Tibial artery (tissue), 4 donors: ENCODE measurements at regions not wholly inside any gene's neighbourhood (a gene's known extent, or its start where the extent isn't known, plus 50 kb on each side); places are given as distances from the start of the nearest gene placed in this dataset.

ENCODE experiments used
- DNase-seq, 2 donors: peaks; one replicate each; pipeline ENCODE4 v3.0.0-alpha.2; 2019
- H3K27ac ChIP-seq, 2 donors: fragments of 200-600 bp; sonication (generic) in 1 of 2; 1 replicate in 1 of 2; 2 replicates in 1 of 2; pipeline ENCODE4 v1.5.1; 2018 to 2019; ENCODE audit warnings: mild to moderate bottlenecking in 1 of 2
- H3K27me3 ChIP-seq, 2 donors: fragments of 200-600 bp; sonication (generic) in 1 of 2; one replicate each; pipeline versions ENCODE4 v1.5.1 to v1.6.0; 2016 to 2019
- H3K36me3 ChIP-seq, 3 donors: fragments of 200-600 bp; sonication (generic) in 2 of 3; one replicate each; pipeline ENCODE4 v1.5.1; 2016 to 2019; ENCODE audit warnings: mild to moderate bottlenecking in 2 of 3
- H3K4me1 ChIP-seq, 4 donors: fragments of 200-600 bp; sonication (generic) in 2 of 4; 1 replicate in 3 of 4; 2 replicates in 1 of 4; pipeline ENCODE4 v1.5.1; 2016 to 2019
- H3K4me3 ChIP-seq, 2 donors: fragments of 200-600 bp; sonication (generic) in 1 of 2; 1 replicate in 1 of 2; 2 replicates in 1 of 2; pipeline ENCODE4 v1.5.1; 2018 to 2019; ENCODE audit warnings: mild to moderate bottlenecking in 2 of 2
- H3K9me3 ChIP-seq, 3 donors: fragments of 200-600 bp; sonication (generic) in 1 of 3; one replicate each; pipeline ENCODE4 v1.5.1; 2016 to 2019
- intact Hi-C: fragments of 100-400 bp; cut with DNase I; formaldehyde crosslinking; loops from one replicate; pipeline ENCODE4 v1.15.0; 2023; ENCODE audit warnings: low total_unique reads
- TF ChIP-seq, protein P1 (sequence below), 2 experiments: fragments of 200-600 bp in 1 of 2; fragments of 450-650 bp in 1 of 2; IDR thresholded peaks; one replicate each; pipeline ENCODE4 v1.5.1; 2017 to 2019; ENCODE audit warnings: antibody characterized with exemption in 2 of 2, mild to moderate bottlenecking in 1 of 2, moderate library complexity in 1 of 2

DNA sequence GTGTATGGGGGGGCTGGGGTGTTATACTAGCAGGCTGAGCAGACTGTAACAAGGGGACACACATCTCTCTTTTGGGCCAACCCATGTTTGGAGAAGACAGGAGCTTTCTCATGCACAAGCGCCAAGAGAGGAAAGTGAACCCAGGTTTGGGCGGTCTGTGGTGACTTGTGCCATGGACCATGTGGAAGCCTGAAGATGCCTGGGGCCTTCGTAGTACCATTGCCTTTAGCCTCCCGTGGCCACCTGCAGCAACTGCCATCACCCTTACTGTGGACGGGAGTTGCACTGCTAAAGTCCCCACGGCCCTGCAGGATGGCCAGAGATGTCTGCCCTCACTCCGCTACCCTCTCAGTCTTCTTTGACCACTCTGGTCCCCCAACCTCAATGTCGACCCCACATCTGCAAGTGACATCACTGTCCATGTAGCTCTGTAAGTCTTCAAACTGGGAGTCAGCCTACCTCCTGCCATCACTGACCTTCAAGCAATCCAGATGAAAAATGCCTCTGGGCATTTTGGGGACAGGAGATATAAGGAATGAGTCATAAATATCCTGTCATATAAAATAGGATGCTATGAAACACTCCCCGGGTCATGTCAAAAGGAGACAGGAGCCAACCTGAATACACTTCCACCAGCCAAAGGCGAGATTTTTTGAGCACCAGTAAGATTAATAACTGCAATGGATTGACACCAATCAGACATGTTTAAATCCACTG is 74.7 kb upstream of the C15orf39 start:
- Histone ChIP-seq H3K36me3 (no peaks in the 10 kb centered on the region), H3K4me3 (no peak overlapping the region), H3K4me1 (peaks cover 0 to 7% (median 3%) of the 10 kb centered on the region in 4 donors), H3K27me3 (no peaks in the 10 kb centered on the region), H3K9me3 (no peaks in the 10 kb centered on the region), H3K27ac (no peak overlapping the region)
- TF ChIP-seq, protein P1, sequence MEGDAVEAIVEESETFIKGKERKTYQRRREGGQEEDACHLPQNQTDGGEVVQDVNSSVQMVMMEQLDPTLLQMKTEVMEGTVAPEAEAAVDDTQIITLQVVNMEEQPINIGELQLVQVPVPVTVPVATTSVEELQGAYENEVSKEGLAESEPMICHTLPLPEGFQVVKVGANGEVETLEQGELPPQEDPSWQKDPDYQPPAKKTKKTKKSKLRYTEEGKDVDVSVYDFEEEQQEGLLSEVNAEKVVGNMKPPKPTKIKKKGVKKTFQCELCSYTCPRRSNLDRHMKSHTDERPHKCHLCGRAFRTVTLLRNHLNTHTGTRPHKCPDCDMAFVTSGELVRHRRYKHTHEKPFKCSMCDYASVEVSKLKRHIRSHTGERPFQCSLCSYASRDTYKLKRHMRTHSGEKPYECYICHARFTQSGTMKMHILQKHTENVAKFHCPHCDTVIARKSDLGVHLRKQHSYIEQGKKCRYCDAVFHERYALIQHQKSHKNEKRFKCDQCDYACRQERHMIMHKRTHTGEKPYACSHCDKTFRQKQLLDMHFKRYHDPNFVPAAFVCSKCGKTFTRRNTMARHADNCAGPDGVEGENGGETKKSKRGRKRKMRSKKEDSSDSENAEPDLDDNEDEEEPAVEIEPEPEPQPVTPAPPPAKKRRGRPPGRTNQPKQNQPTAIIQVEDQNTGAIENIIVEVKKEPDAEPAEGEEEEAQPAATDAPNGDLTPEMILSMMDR (IDR thresholded peaks at IDR 0.05), result no peak
- no peak for DNase-seq
- intact Hi-C loops, result loop anchor here (10.0 kb wide), 1 partner anchor 72 kb away; no protein-coding TSS in a partner anchor

DNA sequence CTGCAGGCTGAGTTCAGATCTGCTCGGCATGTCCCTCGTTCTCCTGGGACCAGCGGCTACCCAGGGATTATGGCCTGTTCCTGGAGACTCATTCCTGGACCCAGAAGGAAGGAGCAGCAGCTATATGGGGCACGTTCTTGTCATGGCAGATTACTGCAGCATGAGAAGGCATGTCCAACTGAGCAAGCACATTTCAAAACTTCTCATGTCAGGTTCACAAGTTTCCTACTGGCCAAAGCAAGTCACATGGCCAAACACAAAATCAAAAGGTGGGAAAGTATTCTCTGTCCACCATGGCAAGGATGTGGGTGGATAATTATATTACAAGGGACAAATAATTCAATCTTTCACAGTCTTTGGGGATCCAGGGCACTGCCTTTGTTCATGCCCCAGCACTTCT is 71.9 kb upstream of the C15orf39 start:
- Histone ChIP-seq H3K4me1 (peaks cover 0 to 4% (median 0%) of the 10 kb centered on the region in 4 donors), H3K27me3 (no peaks in the 10 kb centered on the region), H3K36me3 (no peaks in the 10 kb centered on the region), H3K9me3 (no peaks in the 10 kb centered on the region), H3K4me3 (no peak overlapping the region), H3K27ac (no peak overlapping the region)
- intact Hi-C loops, result loop anchor here (10.0 kb wide), 1 partner anchor 75 kb away; no protein-coding TSS in a partner anchor
- no peak for DNase-seq
- TF ChIP-seq, protein P1 (IDR thresholded peaks at IDR 0.05), result no peak

DNA sequence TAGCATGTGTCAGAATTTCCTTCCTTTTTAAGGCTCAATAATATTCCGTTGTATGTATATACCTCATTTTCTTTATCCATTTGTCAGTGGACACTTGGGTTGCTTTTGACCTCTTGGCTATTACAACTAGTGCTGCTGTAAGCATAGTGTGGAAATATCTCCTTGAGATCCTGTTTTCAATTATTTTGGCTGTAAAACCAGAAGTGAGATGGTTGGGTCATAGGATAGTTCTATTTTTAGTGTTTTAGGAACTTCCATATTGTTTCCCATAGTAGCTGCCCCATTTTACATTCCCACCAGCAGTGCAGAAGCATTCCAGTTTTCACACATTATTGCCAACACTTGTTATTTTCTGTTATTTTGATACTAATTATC is 70.4 kb upstream of the C15orf39 start:
- TF ChIP-seq, protein P1 (IDR thresholded peaks at IDR 0.05), result no peak
- intact Hi-C loops, result no loop called here
- no peak for DNase-seq
- no peaks in the 10 kb centered on the region for H3K36me3 ChIP-seq
- no peak overlapping the region for H3K27ac ChIP-seq
- no peak overlapping the region for H3K4me3 ChIP-seq
- no peaks in the 10 kb centered on the region for H3K4me1 ChIP-seq
- H3K27me3 ChIP-seq, result no peaks in the 10 kb centered on the region
- H3K9me3 ChIP-seq, result no peaks in the 10 kb centered on the region

DNA sequence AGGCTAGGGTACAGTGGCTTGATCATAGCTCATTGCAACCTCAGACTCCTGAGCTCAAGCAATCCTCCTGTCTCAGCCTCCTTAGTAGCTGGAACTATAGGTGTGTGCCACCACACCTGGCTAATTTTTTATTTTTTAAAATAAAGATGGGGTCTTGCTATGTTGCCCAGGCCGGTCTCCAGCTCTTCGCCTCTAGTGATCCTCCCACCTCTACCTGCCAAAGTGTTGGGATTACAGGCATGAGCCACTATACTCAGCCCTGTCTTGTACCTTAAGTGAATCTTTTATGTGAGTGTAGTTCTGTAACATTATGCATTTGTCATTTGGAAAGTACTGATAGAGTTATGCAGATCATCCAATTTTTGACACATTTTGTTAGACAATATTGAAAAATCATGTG is 66.9 kb upstream of the C15orf39 start:
- Histone ChIP-seq H3K36me3 (no peaks in the 10 kb centered on the region), H3K4me1 (peaks cover 0 to 8% (median 5%) of the 10 kb centered on the region in 4 donors), H3K27ac (no peak overlapping the region), H3K27me3 (no peaks in the 10 kb centered on the region), H3K4me3 (no peak overlapping the region), H3K9me3 (no peaks in the 10 kb centered on the region)
- TF ChIP-seq, protein P1 (IDR thresholded peaks at IDR 0.05), result no peak
- no peak for DNase-seq
- intact Hi-C loops, result no loop called here

DNA sequence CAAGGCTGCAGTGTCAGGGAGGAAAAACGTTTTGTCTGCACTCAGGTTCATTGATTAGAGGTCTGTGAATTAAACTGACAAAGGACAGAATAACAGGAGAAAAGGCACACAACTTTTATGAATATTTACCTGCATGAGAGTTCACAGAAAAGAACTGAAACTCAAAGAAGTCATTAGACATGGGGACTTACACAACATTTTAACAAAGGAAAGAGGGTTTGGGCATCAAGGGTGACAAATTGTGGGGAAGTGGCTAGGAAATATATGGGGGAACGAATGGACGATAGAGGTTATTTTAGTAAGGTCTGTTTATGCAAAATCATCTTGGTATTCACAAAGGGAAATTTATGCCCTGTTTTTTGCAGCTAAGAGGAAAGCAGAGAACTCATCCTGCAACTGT is 65.6 kb upstream of the C15orf39 start:
- peaks cover 0 to 3% (median 0%) of the 10 kb centered on the region in 3 donors for H3K9me3 ChIP-seq
- H3K27ac ChIP-seq, result no peak overlapping the region
- H3K27me3 ChIP-seq, result no peaks in the 10 kb centered on the region
- no peaks in the 10 kb centered on the region for H3K36me3 ChIP-seq
- H3K4me1 ChIP-seq, result peaks cover 0 to 8% (median 5%) of the 10 kb centered on the region in 4 donors
- DNase-seq, result no peak
- intact Hi-C loops, result no loop called here
- no peak overlapping the region for H3K4me3 ChIP-seq
- TF ChIP-seq, protein P1 (IDR thresholded peaks at IDR 0.05), result no peak
